ENCODE measurements at regions not wholly inside any gene's neighbourhood (a gene's known extent, or its start where the extent isn't known, plus 50 kb on each side); places are given as distances from the start of the nearest gene placed in this dataset.

DNA sequence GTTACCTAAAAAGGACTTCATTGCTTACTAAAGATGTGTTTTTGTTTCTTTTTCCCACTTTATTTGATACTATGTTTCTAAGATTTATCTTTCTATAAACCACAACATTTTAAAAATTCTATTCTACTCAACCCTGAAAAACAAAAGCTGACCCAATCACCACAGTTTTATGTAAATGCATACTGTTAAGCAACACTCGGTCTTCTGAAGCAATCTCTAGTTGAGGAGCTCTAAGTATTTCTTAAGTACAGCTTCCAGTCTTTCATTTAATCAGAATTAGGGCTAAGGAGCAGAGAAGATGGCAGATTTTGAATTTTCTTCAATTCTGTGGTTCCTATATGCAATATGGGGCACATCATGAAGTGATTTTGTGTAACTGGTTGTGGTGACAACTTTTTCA is 72.2 kb upstream of the SLC4A10 start:
- TF ChIP-seq, protein P1, sequence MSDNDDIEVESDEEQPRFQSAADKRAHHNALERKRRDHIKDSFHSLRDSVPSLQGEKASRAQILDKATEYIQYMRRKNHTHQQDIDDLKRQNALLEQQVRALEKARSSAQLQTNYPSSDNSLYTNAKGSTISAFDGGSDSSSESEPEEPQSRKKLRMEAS (IDR thresholded peaks at IDR 0.05), result no peak
- no peak for TF ChIP-seq EP300 (IDR thresholded peaks at IDR 0.05; ENCODE audit: borderline replicate concordance)
- TF ChIP-seq, protein P2, sequence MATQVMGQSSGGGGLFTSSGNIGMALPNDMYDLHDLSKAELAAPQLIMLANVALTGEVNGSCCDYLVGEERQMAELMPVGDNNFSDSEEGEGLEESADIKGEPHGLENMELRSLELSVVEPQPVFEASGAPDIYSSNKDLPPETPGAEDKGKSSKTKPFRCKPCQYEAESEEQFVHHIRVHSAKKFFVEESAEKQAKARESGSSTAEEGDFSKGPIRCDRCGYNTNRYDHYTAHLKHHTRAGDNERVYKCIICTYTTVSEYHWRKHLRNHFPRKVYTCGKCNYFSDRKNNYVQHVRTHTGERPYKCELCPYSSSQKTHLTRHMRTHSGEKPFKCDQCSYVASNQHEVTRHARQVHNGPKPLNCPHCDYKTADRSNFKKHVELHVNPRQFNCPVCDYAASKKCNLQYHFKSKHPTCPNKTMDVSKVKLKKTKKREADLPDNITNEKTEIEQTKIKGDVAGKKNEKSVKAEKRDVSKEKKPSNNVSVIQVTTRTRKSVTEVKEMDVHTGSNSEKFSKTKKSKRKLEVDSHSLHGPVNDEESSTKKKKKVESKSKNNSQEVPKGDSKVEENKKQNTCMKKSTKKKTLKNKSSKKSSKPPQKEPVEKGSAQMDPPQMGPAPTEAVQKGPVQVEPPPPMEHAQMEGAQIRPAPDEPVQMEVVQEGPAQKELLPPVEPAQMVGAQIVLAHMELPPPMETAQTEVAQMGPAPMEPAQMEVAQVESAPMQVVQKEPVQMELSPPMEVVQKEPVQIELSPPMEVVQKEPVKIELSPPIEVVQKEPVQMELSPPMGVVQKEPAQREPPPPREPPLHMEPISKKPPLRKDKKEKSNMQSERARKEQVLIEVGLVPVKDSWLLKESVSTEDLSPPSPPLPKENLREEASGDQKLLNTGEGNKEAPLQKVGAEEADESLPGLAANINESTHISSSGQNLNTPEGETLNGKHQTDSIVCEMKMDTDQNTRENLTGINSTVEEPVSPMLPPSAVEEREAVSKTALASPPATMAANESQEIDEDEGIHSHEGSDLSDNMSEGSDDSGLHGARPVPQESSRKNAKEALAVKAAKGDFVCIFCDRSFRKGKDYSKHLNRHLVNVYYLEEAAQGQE (IDR thresholded peaks at IDR 0.05; ENCODE audit: low read depth), result no peak
- TF ChIP-seq YY1 (IDR thresholded peaks at IDR 0.05; ENCODE audit: low read depth), result no peak
- TF ChIP-seq EGR1 (IDR thresholded peaks at IDR 0.05), result no peak
- TF ChIP-seq CREB1 (IDR thresholded peaks at IDR 0.05; ENCODE audit: low read depth), result no peak
